KMS-11 (cell line): ENCODE measurements at regions not wholly inside any gene's neighbourhood (a gene's known extent, or its start where the extent isn't known, plus 50 kb on each side); places are given as distances from the start of the nearest gene placed in this dataset.

ENCODE experiments used
- H2AFZ ChIP-seq: fragments of 200-600 bp; sonication (generic); 2 replicates; pipeline ENCODE4 v1.6.1; 2016; ENCODE audit warnings: antibody characterized with exemption, mixed run types, low read depth
- H3K27ac ChIP-seq: fragments of 200-600 bp; sonication (generic); 2 replicates; pipeline ENCODE4 v1.6.1; 2016; ENCODE audit warnings: mild to moderate bottlenecking, mixed run types
- H3K27me3 ChIP-seq: fragments of 200-600 bp; sonication (generic); 2 replicates; pipeline ENCODE4 v1.6.1; 2017; ENCODE audit warnings: mild to moderate bottlenecking, low read depth, mixed run types, moderate library complexity; ENCODE audit not compliant: insufficient read depth
- H3K36me3 ChIP-seq: fragments of 200-600 bp; sonication (generic); 2 replicates; pipeline ENCODE4 v1.6.1; 2017; ENCODE audit warnings: mild to moderate bottlenecking, mixed run types; ENCODE audit not compliant: insufficient read depth
- H3K4me1 ChIP-seq: fragments of 200-600 bp; sonication (generic); 2 replicates; pipeline ENCODE4 v1.6.1; 2016; ENCODE audit warnings: mild to moderate bottlenecking, low read depth, mixed run types; ENCODE audit not compliant: poor library complexity, severe bottlenecking
- H3K4me2 ChIP-seq: fragments of 200-600 bp; sonication (generic); 2 replicates; pipeline ENCODE4 v1.7.0; 2016; ENCODE audit warnings: mild to moderate bottlenecking, mixed run types
- H3K4me3 ChIP-seq: fragments of 200-600 bp; sonication (generic); IDR thresholded peaks from 2 replicates; pipeline ENCODE4 v1.6.1; 2017; ENCODE audit warnings: low read depth, low read length, mixed read lengths; ENCODE audit not compliant: insufficient read depth
- H3K79me2 ChIP-seq: fragments of 200-600 bp; sonication (generic); 2 replicates; pipeline ENCODE4 v1.6.1; 2016; ENCODE audit warnings: low read depth, mixed run types; ENCODE audit not compliant: insufficient read depth
- H3K9ac ChIP-seq: fragments of 200-600 bp; sonication (generic); 2 replicates; pipeline ENCODE4 v1.6.1; 2016; ENCODE audit warnings: mild to moderate bottlenecking, mixed run types
- H4K20me1 ChIP-seq: fragments of 200-600 bp; sonication (generic); 2 replicates; pipeline ENCODE4 v1.6.1; 2016; ENCODE audit warnings: mild to moderate bottlenecking, mixed run types; ENCODE audit not compliant: insufficient read depth
- TF ChIP-seq, protein P1 (sequence below): fragments of 200-600 bp; sonication (generic); conservative IDR thresholded peaks from 2 replicates; pipeline ENCODE4 v1.6.1; 2017; ENCODE audit warnings: low read depth, mild to moderate bottlenecking, antibody characterized with exemption, low read length, moderate library complexity, mixed read lengths

DNA sequence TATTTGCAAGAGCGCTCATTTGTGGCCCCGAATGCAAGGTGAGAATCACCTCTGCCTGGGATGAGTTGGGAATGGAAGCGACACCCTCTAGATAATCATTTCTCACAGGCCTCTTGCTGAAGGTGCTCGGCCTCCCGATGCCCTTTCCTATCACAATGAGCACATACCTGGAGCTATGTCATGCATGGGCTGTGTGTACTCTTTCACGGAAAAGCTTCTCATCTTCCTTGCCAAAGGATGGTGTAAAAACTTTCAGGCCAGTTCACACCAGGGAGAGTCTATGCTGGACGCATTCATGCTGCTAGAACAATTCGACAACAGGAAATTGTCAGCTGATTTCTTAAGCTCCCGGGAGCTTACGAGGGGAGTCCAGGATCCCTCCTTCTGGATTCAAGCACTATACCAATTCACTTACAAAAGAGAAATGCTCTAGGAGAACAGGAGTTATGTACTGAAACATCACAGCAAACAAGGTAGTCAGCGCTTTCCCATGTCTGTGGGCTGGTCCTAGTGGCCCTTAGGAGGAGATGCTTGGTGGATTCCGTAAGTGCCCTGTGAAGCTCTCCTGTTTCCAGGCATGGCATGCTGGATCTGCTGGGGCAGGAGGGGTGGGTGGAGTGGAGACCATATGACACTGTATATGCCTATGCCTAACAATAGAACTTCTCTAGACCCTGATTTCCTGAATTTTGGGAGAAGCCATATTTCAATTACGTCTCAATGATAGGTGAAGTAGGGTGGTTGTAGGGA is 53.1 kb upstream of the B3GAT1 start:
- no peak overlapping the region for H2AFZ ChIP-seq
- no peak overlapping the region for H3K27ac ChIP-seq
- no peaks in the 10 kb centered on the region for H3K27me3 ChIP-seq
- no peak overlapping the region for H3K4me3 ChIP-seq
- no peaks in the 10 kb centered on the region for H3K4me1 ChIP-seq
- TF ChIP-seq, protein P1, sequence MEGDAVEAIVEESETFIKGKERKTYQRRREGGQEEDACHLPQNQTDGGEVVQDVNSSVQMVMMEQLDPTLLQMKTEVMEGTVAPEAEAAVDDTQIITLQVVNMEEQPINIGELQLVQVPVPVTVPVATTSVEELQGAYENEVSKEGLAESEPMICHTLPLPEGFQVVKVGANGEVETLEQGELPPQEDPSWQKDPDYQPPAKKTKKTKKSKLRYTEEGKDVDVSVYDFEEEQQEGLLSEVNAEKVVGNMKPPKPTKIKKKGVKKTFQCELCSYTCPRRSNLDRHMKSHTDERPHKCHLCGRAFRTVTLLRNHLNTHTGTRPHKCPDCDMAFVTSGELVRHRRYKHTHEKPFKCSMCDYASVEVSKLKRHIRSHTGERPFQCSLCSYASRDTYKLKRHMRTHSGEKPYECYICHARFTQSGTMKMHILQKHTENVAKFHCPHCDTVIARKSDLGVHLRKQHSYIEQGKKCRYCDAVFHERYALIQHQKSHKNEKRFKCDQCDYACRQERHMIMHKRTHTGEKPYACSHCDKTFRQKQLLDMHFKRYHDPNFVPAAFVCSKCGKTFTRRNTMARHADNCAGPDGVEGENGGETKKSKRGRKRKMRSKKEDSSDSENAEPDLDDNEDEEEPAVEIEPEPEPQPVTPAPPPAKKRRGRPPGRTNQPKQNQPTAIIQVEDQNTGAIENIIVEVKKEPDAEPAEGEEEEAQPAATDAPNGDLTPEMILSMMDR: no peak
- no peak overlapping the region for H3K4me2 ChIP-seq
- no peaks in the 10 kb centered on the region for H3K79me2 ChIP-seq
- no peaks in the 10 kb centered on the region for H4K20me1 ChIP-seq
- H3K9ac ChIP-seq: no peak overlapping the region
- H3K36me3 ChIP-seq: no peaks in the 10 kb centered on the region

DNA sequence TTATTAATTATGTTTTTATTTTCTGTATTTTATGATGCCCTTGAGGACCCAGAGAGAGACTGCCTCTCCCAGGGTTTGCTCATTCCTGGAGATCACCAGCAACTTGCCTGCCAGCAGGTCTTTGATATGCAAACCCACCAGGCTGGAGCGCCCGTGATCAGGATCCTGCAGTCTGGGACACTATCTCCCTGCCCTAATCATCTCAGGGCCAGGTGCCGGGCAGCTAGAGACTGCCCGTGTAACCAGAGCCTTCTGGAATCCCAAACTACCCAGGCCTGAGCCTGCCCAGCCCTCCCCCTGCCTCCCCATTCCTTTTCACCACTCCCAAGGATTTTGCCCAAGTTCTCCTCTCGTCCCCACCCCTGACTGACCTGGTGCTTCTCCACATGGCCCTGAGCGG is 52.2 kb upstream of the B3GAT1 start:
- Histone ChIP-seq H3K4me1 (no peaks in the 10 kb centered on the region), H3K9ac (no peak overlapping the region), H3K27ac (no peak overlapping the region), H3K79me2 (no peaks in the 10 kb centered on the region), H2AFZ (no peak overlapping the region), H3K4me2 (no peak overlapping the region), H3K36me3 (no peaks in the 10 kb centered on the region), H4K20me1 (no peaks in the 10 kb centered on the region), H3K27me3 (no peaks in the 10 kb centered on the region), H3K4me3 (no peak overlapping the region)
- TF ChIP-seq, protein P1: no peak

DNA sequence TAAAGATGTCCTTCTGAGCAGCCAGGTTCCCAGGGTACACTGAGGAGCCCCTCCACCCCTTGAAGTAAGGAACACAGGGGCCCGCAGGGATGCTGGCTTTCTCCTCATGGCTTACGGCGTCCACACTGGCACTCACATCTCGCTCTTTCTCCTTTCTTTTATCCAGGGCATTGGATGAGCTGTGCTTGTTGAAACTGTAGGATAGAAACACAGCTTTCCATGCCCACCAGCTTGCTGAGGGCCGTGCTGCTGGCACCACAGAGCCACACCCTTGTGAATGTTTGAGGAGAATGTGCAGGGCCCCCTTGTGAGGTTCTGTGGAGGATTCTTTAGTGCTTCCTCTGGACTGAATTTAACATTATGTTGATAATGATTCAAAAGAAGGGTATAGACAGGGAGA is 51.7 kb upstream of the B3GAT1 start:
- no peak overlapping the region for H3K4me2 ChIP-seq
- no peaks in the 10 kb centered on the region for H4K20me1 ChIP-seq
- H3K79me2 ChIP-seq: no peaks in the 10 kb centered on the region
- H2AFZ ChIP-seq: no peak overlapping the region
- H3K4me3 ChIP-seq: no peak overlapping the region
- H3K9ac ChIP-seq: no peak overlapping the region
- no peaks in the 10 kb centered on the region for H3K4me1 ChIP-seq
- TF ChIP-seq, protein P1: no peak
- H3K27ac ChIP-seq: no peak overlapping the region
- H3K27me3 ChIP-seq: no peaks in the 10 kb centered on the region
- H3K36me3 ChIP-seq: no peaks in the 10 kb centered on the region
